ENCODE measurements at regions not wholly inside any gene's neighbourhood (a gene's known extent, or its start where the extent isn't known, plus 50 kb on each side); places are given as distances from the start of the nearest gene placed in this dataset.

DNA sequence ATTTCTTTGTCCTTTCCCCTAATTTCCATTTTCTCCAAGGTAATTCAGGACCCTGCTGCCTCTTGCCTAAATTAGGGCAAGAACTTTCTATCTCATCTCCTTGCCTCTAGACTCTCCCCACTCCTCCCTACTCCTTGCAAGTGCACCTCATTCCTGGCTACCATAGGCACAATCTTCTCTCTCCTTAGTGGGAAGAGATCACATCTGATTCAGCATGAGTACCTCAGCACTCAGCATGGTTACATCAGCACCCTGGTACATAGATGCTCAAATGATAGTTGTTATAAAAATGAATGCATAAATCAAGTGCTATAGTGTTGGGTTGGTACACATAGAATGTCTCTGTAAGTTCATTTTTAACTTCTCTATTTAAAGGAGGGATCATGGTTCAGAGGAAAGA lies 313.4 kb upstream of the RASGRP1 start:
- DNase-seq (ENCODE audit: low spot score, unreplicated experiment): no peak
- Mint-ChIP-seq H3K4me3 (ENCODE audit: low read depth) (no peak overlapping the region), H3K9me3 (ENCODE audit: low read depth) (no peaks in the 10 kb centered on the region), H3K4me1 (ENCODE audit: low read depth) (peaks cover 14% of the 10 kb centered on the region), H3K27me3 (no peaks in the 10 kb centered on the region), H3K27ac (no peak overlapping the region), H3K36me3 (ENCODE audit: insufficient read depth) (no peaks in the 10 kb centered on the region)
- TF ChIP-seq, protein P1, sequence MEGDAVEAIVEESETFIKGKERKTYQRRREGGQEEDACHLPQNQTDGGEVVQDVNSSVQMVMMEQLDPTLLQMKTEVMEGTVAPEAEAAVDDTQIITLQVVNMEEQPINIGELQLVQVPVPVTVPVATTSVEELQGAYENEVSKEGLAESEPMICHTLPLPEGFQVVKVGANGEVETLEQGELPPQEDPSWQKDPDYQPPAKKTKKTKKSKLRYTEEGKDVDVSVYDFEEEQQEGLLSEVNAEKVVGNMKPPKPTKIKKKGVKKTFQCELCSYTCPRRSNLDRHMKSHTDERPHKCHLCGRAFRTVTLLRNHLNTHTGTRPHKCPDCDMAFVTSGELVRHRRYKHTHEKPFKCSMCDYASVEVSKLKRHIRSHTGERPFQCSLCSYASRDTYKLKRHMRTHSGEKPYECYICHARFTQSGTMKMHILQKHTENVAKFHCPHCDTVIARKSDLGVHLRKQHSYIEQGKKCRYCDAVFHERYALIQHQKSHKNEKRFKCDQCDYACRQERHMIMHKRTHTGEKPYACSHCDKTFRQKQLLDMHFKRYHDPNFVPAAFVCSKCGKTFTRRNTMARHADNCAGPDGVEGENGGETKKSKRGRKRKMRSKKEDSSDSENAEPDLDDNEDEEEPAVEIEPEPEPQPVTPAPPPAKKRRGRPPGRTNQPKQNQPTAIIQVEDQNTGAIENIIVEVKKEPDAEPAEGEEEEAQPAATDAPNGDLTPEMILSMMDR (IDR thresholded peaks at IDR 0.05; ENCODE audit: unreplicated experiment): no peak

DNA sequence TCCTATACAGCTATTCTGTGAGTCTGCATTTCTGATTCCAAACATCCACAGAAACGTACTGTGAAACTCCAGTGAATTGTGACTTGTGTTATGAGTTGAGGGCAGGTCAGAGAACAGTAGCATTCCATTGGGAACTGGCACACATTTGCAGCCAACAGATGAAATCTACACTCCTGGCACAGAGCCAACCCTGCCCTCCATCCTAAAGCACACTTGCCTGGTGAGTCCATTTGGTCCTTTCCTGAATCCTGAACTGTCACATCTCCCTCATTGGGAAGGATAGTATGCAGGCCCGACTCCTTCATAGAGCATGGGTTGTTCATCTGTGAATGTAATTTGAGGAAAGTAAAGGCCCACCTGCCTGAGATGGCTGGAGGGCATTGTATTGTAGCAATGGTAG lies 314.3 kb upstream of the RASGRP1 start:
- TF ChIP-seq, protein P1 (IDR thresholded peaks at IDR 0.05; ENCODE audit: unreplicated experiment): no peak
- Mint-ChIP-seq H3K27ac (no peak overlapping the region), H3K4me3 (ENCODE audit: low read depth) (no peak overlapping the region), H3K4me1 (ENCODE audit: low read depth) (peaks cover 8% of the 10 kb centered on the region), H3K36me3 (ENCODE audit: insufficient read depth) (no peaks in the 10 kb centered on the region), H3K27me3 (no peaks in the 10 kb centered on the region), H3K9me3 (ENCODE audit: low read depth) (no peaks in the 10 kb centered on the region)
- DNase-seq (ENCODE audit: low spot score, unreplicated experiment): no peak

DNA sequence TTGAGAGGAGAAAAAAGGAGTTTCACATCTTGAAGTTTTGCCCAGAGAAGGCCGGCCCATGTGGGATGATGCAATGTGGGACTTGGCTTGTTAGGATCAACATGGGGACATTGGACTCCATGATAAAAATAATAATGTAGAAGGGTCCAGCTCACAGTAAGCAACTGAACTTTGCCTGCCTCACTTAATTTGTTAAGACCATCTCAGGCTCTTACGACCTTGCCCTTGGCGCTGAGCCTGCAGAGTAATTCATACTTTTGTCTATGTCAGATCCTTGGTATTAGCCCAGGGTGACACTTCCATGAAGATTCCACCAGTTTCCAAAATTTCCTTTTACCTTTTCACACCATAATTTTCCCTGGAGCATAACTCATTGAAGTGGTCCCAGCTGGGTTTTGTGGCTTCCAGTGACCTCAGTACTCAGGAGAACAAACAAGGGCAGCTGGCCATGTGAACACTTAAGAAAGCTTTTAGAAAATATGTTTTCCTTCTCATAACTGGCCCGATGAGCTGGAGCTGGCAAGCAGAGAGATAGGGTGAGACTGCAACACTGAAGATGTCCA lies 315.4 kb upstream of the RASGRP1 start:
- no peaks in the 10 kb centered on the region for H3K36me3 Mint-ChIP-seq (ENCODE audit: insufficient read depth)
- TF ChIP-seq, protein P1 (IDR thresholded peaks at IDR 0.05; ENCODE audit: unreplicated experiment): no peak

DNA sequence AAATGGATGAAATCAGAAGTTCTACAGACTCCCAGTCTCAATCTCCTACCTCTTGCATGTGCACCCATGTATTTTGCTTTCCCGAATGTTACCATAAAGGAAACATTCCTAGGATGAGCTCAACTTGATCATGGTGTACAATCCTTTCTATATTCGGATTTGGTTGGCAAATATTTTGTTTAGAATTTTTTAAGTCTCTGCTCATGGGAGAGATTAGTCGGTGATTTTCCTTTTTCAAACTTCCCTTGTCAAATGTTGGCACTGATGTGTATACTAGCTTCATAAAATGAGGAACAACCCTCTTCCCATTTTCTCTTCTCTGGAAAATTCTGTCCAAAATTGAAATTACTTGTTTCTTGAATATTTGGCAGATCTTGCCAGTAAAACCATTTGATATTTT lies 317.6 kb upstream of the RASGRP1 start:
- H3K36me3 Mint-ChIP-seq (ENCODE audit: insufficient read depth): no peaks in the 10 kb centered on the region
- no peaks in the 10 kb centered on the region for H3K9me3 Mint-ChIP-seq (ENCODE audit: low read depth)
- TF ChIP-seq, protein P1 (IDR thresholded peaks at IDR 0.05; ENCODE audit: unreplicated experiment): no peak
- no peak overlapping the region for H3K4me3 Mint-ChIP-seq (ENCODE audit: low read depth)
- peaks cover 20% of the 10 kb centered on the region for H3K4me1 Mint-ChIP-seq (ENCODE audit: low read depth)
- H3K27me3 Mint-ChIP-seq: no peaks in the 10 kb centered on the region
- no peak overlapping the region for H3K27ac Mint-ChIP-seq
- no peak for DNase-seq (ENCODE audit: low spot score, unreplicated experiment)

More for the DNA sequence above, 315.4 kb upstream of the RASGRP1 start:
- Mint-ChIP-seq H3K9me3 (ENCODE audit: low read depth) (no peaks in the 10 kb centered on the region), H3K27me3 (no peaks in the 10 kb centered on the region), H3K4me1 (ENCODE audit: low read depth) (peaks cover 9% of the 10 kb centered on the region), H3K4me3 (ENCODE audit: low read depth) (no peak overlapping the region), H3K27ac (no peak overlapping the region)
- no peak for DNase-seq (ENCODE audit: low spot score, unreplicated experiment)

DNA sequence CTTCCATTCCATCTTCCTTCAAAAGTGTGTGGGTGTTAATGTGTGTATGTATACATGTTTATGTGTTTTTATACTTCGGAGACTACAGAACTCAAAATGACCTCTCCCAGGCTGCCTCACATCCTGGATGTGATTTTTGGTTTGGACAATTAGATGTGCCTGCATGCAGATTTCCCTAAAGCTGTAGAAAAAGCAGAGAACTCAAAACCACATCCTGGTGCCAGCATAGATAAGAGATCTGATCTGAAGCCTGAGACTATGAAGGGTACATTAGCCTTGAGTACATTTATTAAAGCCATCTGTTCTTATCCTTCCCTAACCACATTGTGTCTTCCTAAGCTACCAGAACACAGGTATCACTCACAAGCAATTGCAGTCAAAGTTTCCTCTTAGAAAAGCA lies 319.4 kb upstream of the RASGRP1 start:
- Mint-ChIP-seq H3K27ac (no peak overlapping the region), H3K9me3 (ENCODE audit: low read depth) (no peaks in the 10 kb centered on the region), H3K4me3 (ENCODE audit: low read depth) (no peak overlapping the region), H3K27me3 (no peaks in the 10 kb centered on the region), H3K4me1 (ENCODE audit: low read depth) (peaks cover 15% of the 10 kb centered on the region), H3K36me3 (ENCODE audit: insufficient read depth) (no peaks in the 10 kb centered on the region)
- DNase-seq (ENCODE audit: low spot score, unreplicated experiment): no peak
- TF ChIP-seq, protein P1 (IDR thresholded peaks at IDR 0.05; ENCODE audit: unreplicated experiment): no peak

Measured in progenitor cell of endocrine pancreas (in vitro differentiated cells).